ENCODE measurements at regions not wholly inside any gene's neighbourhood (a gene's known extent, or its start where the extent isn't known, plus 50 kb on each side); places are given as distances from the start of the nearest gene placed in this dataset.
"Not testable (repeated sequence)": the region's sequence is repeated elsewhere in the genome, so short reads cannot be mapped to it uniquely, and the experiment has no call there.

DNA sequence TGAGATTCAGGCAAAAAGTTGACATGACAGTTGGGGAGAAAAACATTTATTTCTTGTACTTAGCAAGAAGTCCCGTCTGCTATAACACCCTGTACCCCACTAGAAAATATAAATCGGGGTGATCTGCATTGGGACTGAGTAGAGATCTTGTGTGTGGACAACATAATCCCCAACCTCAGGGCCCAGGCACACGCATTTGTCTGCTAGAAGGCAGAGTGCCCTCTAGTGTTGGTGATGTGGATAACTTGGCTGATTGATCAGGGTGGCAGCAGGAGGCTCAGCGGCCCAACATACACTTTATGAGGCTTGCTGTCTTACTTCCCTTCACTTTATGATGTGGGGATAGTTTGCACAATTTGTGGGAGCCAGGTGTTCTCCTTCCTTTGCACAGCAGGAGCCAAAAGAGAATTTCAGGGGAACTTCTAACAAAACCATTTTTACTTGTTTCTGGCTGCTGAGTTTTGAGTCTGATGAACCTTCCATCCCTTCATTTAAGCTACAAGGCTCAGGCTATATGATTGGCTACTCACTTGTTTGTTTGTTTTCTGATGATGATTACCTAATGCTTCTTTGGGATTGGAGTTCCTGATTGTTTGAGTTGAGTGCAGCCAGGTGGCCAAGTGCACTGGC is 263.2 kb downstream of the DMAC1 start:
- DNase-seq: peak; percentile 69

DNA sequence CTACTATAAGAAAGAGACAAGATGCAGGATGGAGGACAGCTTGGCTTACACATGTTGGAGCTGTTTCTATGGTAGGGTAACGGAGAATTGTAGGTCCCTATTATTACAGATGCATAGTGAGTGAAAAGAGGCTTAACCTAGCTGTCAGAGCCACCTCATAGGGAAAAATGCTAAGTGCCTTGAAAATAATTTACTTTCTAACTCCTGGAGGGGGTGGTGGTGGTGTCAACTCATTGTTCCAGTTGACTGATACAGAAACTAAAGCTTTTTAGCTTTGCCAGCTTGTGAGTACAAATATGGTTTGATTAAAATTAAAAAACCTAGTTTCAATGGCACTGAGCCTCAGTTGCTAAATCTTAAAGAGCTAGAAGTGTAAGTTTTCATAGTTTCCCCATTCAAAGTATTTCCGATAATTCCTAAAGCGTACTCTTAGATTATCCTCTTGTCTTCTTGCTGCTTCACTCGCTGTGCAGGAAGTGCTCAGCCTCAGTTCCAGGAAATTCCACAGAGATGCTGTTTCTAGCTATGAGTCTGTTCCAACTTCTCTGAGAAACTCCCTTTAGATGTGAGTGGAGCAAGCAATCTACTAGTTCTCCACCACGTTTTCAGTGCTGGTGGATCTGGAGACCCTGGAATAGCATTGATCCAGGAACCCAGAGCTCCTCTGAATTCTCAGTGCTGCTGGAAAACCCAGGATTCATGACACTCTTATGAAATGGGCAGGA is 265.2 kb downstream of the DMAC1 start:
- peak; percentile 81 for DNase-seq

DNA sequence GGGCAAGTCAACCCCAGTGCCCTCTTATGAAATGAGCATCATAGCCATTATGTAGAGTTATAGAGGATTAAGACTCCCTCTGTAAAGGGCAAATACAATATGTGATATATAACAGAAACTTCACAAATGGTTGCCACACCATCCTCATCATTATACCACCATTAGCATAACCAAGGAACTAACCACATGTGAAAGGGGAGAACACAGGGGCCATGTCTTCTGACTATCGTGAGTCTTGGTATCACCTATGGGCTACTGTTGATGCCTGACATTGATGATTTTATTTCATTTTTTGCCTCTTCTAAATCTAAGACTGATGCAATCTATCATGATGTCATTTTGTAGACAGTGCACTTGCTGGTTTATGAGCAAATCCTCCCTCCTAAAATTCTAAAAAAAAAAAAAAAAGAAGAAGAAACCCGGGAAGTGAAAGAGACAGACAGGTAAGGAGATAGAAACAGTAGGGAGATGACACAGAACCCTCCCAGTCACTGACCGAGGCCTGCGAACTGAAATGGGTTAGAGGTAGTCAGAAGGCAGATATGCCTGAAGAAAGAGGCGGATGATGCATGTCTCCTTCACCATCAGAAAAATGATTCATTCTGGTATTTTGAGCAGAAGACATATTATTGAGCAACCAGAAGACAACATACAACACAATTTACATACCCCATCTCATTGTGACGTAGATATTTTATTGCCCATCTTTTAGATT is 266.0 kb downstream of the DMAC1 start:
- DNase-seq: peak; percentile 75

DNA sequence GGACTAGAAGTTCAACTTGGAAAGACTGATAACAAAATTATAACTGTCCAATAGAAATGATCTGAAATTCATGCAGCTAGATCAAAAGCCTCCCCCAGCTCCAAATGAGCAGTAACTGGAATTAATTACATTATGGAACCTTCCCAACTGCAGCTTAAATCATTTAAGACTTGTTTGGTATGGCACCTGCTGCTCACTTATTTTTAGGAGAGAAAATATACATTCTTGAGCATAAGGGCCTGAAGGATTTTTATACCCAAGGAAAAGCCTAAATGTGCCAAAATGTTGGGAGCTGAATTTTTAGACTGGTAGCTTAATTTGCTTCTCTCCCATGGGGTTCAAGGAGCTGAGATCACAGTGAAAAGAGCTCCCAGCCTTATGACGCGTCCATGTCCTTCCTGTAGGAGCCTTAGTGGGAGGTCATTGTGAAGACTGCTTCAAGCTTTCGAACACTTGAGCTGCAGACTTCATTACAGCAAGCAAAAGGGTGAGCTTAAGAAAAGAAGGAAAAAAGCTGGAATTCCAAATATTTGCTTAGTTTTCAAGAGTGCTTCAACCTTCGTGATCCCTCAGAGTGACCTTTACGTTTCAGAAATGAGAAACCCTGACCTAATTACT is 276.0 kb downstream of the DMAC1 start:
- DNase-seq: no peak

DNA sequence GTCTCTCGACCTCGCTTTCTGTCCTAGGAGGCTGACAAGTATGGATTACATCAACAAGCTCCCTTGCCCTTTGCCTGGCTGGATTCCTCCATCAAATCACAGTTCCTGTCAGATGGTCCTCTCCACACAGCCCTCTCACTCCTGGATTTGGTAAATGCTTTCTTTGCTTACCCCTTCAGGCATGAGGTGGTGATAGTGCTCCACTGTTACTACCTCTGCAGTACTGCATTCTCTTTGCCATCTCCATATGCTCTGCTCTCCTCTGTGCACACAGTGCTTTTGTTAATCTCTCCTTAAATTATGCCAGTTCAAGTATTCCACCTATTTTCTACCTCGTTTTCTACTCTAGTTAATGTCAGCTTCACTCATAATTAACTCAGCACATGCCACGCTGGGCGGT is 279.2 kb downstream of the DMAC1 start:
- DNase-seq: no peak

DNA sequence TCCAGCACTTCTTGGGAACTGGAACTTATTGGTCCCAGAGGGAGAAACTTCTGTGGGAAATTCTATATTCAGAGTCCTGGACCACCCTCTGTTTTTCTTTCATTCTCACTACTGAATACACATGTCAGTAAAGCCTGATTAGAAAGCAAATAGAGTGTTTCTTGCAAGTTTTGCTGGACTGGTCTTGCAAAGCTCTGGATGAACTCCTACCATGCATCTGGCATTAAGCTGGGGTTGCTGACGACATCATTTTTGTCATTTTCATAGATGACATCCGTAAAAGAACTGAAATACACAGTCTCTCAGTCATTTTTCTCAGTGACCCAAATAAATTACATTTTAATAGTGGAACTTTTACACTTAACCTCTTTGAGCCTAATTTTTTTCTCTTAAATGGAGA is 283.2 kb downstream of the DMAC1 start:
- no peak for DNase-seq

DNA sequence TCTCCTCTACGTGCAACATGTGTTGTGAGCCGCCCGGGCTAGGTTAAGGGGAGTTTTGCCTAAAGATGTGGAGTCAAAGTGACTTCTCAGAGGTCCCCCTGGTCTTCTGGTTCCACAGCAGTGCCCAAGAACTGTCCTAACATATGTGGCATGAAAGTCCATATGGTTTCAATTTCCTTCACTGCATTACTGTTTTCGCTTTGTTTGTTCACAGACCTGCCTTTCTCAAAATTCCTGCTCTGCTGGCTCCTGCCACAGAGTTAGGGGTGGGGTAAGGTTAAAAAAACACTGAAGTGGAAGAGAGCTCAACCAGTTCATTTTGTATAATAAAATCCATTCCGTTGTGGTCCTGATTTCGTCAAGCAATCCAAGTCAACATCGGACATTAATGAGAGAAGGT is 289.4 kb downstream of the DMAC1 start:
- no peak for DNase-seq

DNA sequence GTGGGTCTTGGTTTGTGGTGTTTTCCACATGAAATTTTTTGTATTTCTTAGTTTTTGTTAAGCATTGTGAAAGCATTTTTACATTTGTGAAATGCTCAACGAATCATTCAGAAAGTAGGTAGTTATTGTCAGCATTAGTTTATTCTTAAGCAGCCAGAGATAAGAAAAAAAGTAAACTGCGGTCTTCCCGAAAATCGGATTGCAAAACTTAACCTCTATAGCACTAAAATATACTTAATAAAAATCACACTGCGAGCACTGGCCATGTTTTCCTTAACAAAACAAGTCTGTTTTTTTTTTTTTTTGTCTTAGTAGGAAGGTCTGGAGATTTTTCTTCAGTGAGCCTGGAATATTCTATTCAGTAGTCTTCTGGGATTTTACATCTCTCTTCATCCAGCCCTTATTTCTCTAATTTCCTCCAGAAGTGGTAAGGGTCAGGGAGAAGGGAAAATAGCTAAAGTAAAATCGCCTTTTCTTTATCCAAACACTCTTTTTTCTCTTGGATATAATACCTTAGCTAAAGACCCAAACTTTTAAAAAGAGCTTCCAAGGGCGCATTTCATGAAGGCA is 289.9 kb downstream of the DMAC1 start:
- DNase-seq: no peak

DNA sequence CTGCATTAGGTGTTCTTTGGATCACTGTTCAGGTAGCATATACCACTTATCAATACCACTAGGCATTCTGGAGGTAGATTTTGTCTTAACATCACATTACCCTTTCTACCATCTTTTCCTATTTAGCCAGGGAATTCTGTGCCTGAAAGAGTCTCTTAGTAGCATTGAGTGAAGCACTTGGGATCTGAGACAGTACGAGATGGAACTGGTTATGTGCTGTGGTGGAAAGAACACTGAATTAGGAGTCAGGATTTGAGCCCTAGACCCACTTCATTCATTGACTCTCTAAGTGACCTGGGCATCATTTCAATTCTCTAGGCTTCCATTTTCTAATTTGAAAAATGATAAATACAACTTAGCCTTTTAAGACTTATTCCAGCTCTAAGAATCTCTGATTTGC is 291.1 kb downstream of the DMAC1 start:
- no peak for DNase-seq

DNA sequence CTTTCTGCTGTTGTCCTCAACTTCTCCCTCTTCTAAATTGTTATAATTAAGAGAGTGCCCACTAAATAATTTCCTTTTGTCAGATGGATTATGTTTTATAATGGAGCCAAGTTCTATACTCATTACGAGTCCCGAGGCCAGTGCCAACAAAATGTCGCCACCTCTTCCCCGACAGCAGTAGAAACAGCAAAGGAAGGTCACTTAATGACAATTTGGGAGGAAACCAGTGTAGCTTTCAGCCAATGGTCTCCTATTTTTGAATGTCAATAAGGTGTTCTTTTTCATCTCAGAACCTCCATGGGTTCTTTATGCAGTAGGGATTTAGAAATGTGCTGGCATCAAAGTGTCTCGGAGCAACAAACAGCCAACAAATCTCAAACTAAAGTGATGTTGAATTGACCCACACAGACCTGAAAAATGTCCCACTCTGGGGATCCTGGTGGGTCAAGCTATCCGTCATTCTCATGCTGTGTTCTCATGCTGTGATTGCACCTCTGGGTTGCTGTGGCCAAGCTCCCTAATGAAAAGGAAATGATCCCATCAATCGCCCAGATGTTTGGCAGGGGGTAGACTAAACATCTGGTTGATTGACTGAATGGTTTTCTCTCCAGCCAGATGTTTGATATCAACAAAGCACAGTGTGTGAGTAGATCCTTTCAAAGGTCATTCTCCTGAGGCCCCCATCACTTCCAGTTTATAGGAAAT is 291.9 kb downstream of the DMAC1 start:
- no peak for DNase-seq

DNA sequence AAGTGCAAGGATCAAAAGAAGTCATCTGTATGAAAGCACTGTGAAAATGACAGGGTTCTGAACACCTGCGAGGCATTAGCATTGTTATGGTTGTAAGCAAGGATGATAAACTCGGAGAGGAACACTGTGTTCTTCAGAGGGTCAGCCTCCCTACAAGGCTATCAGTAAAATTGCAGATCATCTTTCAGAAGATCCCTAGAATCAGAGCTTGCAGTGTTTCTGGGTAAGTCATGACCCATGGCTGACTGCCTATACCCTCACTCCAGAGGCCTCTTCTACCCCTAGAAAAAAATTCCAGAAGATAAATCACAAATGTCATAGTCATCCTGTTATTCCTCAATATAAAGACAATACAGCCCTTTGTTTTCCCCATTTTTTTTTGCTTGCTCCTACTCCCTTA is 292.6 kb downstream of the DMAC1 start:
- no peak for DNase-seq

DNA sequence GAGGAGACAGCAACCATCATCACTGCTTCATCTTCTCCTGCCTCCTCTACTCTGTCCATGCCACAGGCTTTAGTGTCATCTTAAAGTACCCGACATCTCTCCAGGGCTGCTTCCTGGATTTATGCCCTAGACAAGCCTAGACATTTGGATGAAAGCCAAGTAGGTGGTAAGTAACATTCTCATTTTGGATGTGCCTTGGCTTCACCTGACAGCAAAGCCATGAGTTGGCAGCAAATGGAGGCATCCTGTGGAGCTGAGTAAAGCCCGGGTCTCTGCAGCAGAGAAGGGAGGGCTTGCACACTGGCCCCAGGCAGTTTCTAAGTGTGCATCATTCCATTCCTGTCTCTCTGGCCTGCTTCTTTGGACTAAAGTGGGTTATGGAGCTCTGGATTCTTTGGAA is 299.1 kb downstream of the DMAC1 start:
- no peak for DNase-seq

DNA sequence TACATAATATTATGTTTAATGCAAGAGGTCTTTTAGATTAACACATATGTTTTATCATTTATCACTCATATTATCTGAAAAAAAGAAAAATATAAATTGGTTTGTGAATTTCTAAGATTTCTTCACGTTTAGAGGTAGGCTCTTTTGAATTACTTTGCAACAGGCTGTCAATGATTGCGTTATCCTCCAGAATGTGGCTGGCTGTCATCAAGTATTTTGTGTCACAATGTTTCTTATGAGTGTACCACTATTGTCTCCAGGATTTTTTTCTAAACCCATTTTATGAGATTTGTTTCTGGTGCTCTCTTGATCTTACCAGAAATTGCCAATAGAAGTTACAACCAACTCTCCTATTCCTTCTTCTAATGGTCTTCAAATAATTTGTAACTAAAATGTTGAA is 307.9 kb downstream of the DMAC1 start:
- DNase-seq: no peak

DNA sequence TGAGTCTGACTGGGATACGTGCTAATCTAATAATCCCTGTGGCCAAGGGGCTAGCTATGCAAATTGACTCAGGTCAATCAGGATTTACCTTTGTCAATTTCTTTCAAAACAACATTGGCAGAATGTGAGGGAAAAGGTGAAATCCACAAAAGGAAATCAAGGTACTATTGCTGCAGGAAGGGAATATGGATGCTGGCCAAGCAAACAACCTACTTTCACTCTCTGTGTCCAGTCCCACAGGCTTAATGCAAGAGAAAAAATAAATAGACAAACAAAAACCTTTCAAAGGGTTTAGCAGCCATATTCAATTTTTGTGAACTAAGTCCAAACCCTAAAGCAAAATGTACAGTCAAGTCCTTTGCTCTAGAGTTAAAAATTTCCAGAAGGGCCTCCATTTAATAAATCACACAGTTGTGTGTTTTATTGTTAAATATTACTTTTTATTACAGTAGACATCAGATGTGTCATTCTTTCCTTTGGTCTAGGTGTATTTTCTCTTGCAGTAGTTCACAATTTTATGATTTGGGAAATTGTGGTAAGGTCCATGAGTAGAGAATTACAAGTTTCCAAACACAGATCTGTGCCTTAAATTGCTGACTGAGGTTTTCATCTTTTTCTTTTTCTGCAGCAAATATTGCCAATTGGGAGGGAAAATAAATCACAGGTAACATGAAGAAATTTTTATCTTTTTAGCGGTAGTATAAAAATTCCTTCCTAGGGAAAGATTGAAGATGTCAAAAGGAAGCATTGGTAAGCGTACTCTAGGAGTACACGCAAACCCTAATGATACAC is 309.1 kb downstream of the DMAC1 start:
- DNase-seq: no peak

DNA sequence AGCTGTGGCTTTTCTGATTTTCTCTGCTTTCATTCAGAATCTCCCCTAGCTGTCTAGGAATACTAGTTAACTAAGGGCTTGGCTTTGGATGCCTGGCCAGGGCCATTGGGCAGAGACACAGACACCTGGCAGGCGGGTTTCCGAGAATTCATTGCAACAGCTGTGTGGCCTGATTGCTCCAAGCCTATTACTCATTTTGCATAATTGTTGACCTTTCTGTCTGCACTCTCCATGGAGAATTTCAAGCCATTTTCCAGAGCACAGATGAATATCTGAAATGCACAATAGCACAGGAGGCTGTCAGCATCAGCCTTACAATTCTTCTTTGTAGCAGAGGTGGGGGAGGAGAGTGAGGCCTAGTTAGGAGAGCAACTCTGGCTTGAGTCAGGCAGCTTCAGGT is 310.5 kb downstream of the DMAC1 start:
- no peak for DNase-seq

DNA sequence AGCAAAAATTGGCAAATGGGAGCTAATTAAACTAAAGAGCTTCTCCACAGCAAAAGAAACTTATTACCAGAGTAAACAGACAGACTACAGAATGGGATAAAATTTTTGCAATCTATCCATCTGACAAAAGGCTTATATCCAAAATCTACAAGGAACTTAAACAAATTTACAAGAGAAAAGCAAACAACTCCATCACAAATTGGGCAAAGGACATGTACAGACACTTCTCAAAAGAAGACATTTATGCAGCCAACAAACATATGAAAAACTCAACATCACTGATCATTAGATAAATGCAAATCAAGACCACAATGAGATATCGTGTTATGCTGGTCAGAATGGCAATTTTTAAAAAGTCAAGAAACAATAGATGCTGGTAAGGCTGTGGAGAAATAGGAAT is 315.6 kb downstream of the DMAC1 start:
- not testable (repeated sequence) for DNase-seq

DNA sequence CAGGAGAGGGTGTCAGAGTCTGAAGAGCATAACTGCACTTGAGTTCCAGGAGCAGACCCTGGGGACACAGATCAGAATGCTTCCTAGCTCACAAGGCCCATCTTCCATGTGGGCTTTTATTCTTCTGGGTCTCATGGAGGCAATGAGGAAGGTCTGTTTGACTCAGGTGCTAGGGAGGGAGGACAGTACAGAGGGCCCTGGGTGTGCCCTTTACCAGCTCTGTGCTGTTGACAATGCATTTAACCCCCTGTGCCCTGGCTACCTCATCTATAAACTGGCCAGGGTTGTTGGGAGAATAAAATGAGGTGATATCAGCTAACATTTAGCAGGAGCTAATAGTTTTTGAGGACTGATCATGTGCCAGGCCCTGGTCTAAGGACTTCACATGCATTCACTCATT is 318.0 kb downstream of the DMAC1 start:
- no peak for DNase-seq

DNA sequence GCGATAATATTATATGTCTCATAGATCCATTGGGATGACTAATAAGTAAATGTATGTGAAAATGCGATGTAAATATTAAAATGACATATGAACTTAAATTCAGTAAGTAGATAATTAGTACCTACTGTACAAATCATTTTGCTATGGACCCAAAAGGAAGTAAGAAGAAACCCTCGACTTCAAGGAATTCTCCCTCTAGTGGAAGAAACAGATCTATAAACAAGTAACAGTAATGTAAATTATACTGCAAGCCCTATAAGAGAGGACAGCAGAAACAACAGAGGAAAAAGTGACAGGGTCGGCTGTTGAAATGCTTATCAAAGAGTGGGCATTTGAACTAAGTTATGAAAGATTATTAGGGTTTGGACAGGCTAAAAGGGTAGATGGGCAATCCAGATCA is 320.3 kb downstream of the DMAC1 start:
- DNase-seq: no peak

DNA sequence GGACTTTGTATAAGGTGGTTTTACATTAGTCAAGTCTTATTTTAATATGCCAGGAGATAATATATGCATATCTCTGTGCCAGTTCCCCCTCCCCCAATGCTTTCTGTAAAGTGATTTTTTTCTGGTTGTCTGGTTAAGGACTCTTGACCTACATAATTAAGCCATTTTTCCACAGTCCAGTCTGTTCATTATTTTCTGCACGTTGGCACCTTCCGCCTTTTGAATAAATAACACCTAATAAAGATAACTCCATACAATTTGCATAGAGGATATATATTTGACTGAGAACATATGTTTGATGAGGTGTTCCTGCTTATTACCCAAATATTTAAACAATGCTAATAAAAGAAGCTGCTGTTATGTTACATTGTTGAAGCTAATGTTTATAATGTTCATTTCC is 320.9 kb downstream of the DMAC1 start:
- DNase-seq: no peak

DNA sequence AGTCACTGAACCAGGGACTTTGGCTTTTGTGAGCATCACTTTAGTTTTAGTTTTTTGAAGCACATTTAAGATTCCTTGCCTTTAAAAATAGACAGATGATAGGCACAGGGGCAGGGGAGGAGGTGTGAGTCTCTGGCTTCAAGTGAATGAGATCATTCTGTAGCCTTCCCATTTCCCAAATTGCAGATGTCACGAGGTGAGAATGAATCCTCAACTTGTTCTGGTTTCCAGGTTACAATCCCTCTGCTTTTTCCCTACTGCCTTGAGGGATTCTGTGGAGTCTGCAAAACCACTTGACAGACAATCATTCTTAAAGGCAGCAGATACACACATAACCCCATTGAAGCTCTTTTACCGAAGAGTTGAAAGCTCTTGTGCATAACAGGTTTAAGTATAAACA is 332.4 kb downstream of the DMAC1 start:
- no peak for DNase-seq

DNA sequence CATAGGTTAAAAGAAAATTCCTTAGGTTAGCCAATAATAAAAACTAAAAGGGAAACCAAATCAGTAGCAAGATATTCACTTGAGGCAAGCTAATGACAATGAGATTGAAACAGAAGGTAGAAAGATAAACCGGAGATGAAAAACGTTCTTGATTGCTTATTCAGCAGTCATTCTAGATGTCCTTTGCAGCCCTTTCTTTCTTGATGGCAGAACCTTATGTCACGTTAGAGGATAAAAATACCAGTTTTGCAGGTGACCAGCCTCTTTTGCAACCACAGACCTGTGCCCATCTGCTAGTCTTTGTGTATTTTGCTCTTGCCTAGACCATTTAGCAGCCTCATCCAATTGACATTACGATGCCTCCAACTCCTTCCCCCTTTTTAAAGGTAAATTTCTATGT is 337.8 kb downstream of the DMAC1 start:
- DNase-seq: no peak

Measured in activated CD4-positive, alpha-beta T cell treated with anti-CD3 and anti-CD28 coated beads, Interleukin-2, amount 50 U/mL, for 16 hours (primary cell).